ENCODE measurements at regions not wholly inside any gene's neighbourhood (a gene's known extent, or its start where the extent isn't known, plus 50 kb on each side); places are given as distances from the start of the nearest gene placed in this dataset.

GRCh38 chr6:9957215-9957759 is 457.6 kb downstream of the TFAP2A start:
- no peaks in the 10 kb centered on the region for H3K36me3 Mint-ChIP-seq (ENCODE audit: low read depth, unreplicated experiment)
- no peaks in the 10 kb centered on the region for H3K27me3 Mint-ChIP-seq (ENCODE audit: low read depth, unreplicated experiment)
- no peak overlapping the region for H2AFZ ChIP-seq (ENCODE audit: low read depth, low read length)

GRCh38 chr6:9948678-9949077 is 466.2 kb downstream of the TFAP2A start:
- Histone ChIP-seq H3K9ac (ENCODE audit: low read length) (no peak overlapping the region), H3K27me3 (ENCODE audit: insufficient read depth, low read length) (no peaks in the 10 kb centered on the region), H4K20me1 (ENCODE audit: insufficient read depth, low read length) (no peaks in the 10 kb centered on the region), H3K4me1 (ENCODE audit: insufficient read depth, low read length) (no peaks in the 10 kb centered on the region), H3K4me3 (ENCODE audit: insufficient read depth, low read depth, low read length) (no peak overlapping the region), H3K36me3 (ENCODE audit: insufficient read depth, low read length) (no peaks in the 10 kb centered on the region), H3K9me3 (ENCODE audit: insufficient read depth, low read depth, low read length) (peaks cover 4% of the 10 kb centered on the region), H3K79me2 (ENCODE audit: insufficient read depth, low read length) (no peaks in the 10 kb centered on the region), H3K27ac (ENCODE audit: low read depth, low read length) (no peak overlapping the region), H2AFZ (ENCODE audit: low read depth, low read length) (no peak overlapping the region), H3K4me2 (ENCODE audit: low read length) (no peak overlapping the region)
- H3K36me3 Mint-ChIP-seq (ENCODE audit: low read depth, unreplicated experiment), result no peaks in the 10 kb centered on the region
- no peak for TF ChIP-seq CTCF (IDR thresholded peaks at IDR 0.05; ENCODE audit: insufficient read depth, low read depth, low read length)
- no peak for TF ChIP-seq EZH2 (IDR thresholded peaks at IDR 0.05; ENCODE audit: insufficient read depth, low read length)
- DNase-seq (ENCODE audit: low read depth) (no peak), FAIRE-seq (no peak)
- no peaks in the 10 kb centered on the region for H3K4me1 Mint-ChIP-seq (ENCODE audit: low read depth, unreplicated experiment)
- H3K27ac Mint-ChIP-seq (ENCODE audit: unreplicated experiment), result no peak overlapping the region
- H3K27me3 Mint-ChIP-seq (ENCODE audit: low read depth, unreplicated experiment), result no peaks in the 10 kb centered on the region
- no peaks in the 10 kb centered on the region for H3K9me3 Mint-ChIP-seq (ENCODE audit: unreplicated experiment)
- H3K4me3 Mint-ChIP-seq (ENCODE audit: unreplicated experiment), result no peak overlapping the region

More at GRCh38 chr6:9957215-9957759, 457.6 kb downstream of the TFAP2A start:
- TF ChIP-seq EZH2 (IDR thresholded peaks at IDR 0.05; ENCODE audit: insufficient read depth, low read length) (no peak), CTCF (IDR thresholded peaks at IDR 0.05; ENCODE audit: insufficient read depth, low read depth, low read length) (no peak)
- Histone ChIP-seq H3K4me1 (ENCODE audit: insufficient read depth, low read length) (no peaks in the 10 kb centered on the region), H3K4me2 (ENCODE audit: low read length) (no peak overlapping the region), H3K9ac (ENCODE audit: low read length) (no peak overlapping the region), H3K27ac (ENCODE audit: low read depth, low read length) (no peak overlapping the region), H3K36me3 (ENCODE audit: insufficient read depth, low read length) (no peaks in the 10 kb centered on the region), H4K20me1 (ENCODE audit: insufficient read depth, low read length) (no peaks in the 10 kb centered on the region), H3K79me2 (ENCODE audit: insufficient read depth, low read length) (no peaks in the 10 kb centered on the region), H3K4me3 (ENCODE audit: insufficient read depth, low read depth, low read length) (no peak overlapping the region), H3K9me3 (ENCODE audit: insufficient read depth, low read depth, low read length) (no peaks in the 10 kb centered on the region), H3K27me3 (ENCODE audit: insufficient read depth, low read length) (no peaks in the 10 kb centered on the region)
- DNase-seq (ENCODE audit: low read depth), result no peak
- Mint-ChIP-seq H3K27ac (ENCODE audit: unreplicated experiment) (no peak overlapping the region), H3K9me3 (ENCODE audit: unreplicated experiment) (no peaks in the 10 kb centered on the region), H3K4me1 (ENCODE audit: low read depth, unreplicated experiment) (no peaks in the 10 kb centered on the region), H3K4me3 (ENCODE audit: unreplicated experiment) (no peak overlapping the region)
- no peak for FAIRE-seq

- H3K4me3 ChIP-seq (ENCODE audit: insufficient read depth, low read depth, low read length), result no peak overlapping the region
- TF ChIP-seq CTCF (IDR thresholded peaks at IDR 0.05; ENCODE audit: insufficient read depth, low read depth, low read length) (no peak), EZH2 (IDR thresholded peaks at IDR 0.05; ENCODE audit: insufficient read depth, low read length) (no peak)
- Mint-ChIP-seq H3K27ac (ENCODE audit: unreplicated experiment) (no peak overlapping the region), H3K9me3 (ENCODE audit: unreplicated experiment) (peaks cover 4% of the 10 kb centered on the region), H3K4me3 (ENCODE audit: unreplicated experiment) (no peak overlapping the region), H3K36me3 (ENCODE audit: low read depth, unreplicated experiment) (no peaks in the 10 kb centered on the region), H3K4me1 (ENCODE audit: low read depth, unreplicated experiment) (no peaks in the 10 kb centered on the region), H3K27me3 (ENCODE audit: low read depth, unreplicated experiment) (peaks cover 2% of the 10 kb centered on the region)
- no peaks in the 10 kb centered on the region for H3K36me3 ChIP-seq (ENCODE audit: insufficient read depth, low read length)
- FAIRE-seq, result no peak
- H2AFZ ChIP-seq (ENCODE audit: low read depth, low read length), result no peak overlapping the region
- DNase-seq (ENCODE audit: low read depth), result no peak
- no peaks in the 10 kb centered on the region for H3K27me3 ChIP-seq (ENCODE audit: insufficient read depth, low read length)
- no peak overlapping the region for H3K9ac ChIP-seq (ENCODE audit: low read length)
- H3K79me2 ChIP-seq (ENCODE audit: insufficient read depth, low read length), result no peaks in the 10 kb centered on the region
- H3K9me3 ChIP-seq (ENCODE audit: insufficient read depth, low read depth, low read length), result peaks cover 4% of the 10 kb centered on the region
- no peaks in the 10 kb centered on the region for H3K4me1 ChIP-seq (ENCODE audit: insufficient read depth, low read length)
- no peak overlapping the region for H3K4me2 ChIP-seq (ENCODE audit: low read length)
- H3K27ac ChIP-seq (ENCODE audit: low read depth, low read length), result no peak overlapping the region
- H4K20me1 ChIP-seq (ENCODE audit: insufficient read depth, low read length), result no peaks in the 10 kb centered on the region
Observed at GRCh38 chr6:9943986-9944385, 470.9 kb downstream of the TFAP2A start.
